ENCODE measurements at regions not wholly inside any gene's neighbourhood (a gene's known extent, or its start where the extent isn't known, plus 50 kb on each side); places are given as distances from the start of the nearest gene placed in this dataset.

- TF ChIP-seq CTCF (IDR thresholded peaks at IDR 0.05; ENCODE audit: low read length) (no peak), EZH2 (IDR thresholded peaks at IDR 0.05; ENCODE audit: borderline replicate concordance, low read length) (no peak)
These were observed 1506.8 kb upstream of the WWC1 start for GRCh38 chr5:166784545-166785078.
